ENCODE measurements at regions not wholly inside any gene's neighbourhood (a gene's known extent, or its start where the extent isn't known, plus 50 kb on each side); places are given as distances from the start of the nearest gene placed in this dataset.

GRCh38 chr2:2542316-2542715, 211.2 kb upstream of the MYT1L start:
- H3K4me1 ChIP-seq, result no peaks in the 10 kb centered on the region
- H3K36me3 ChIP-seq, result no peaks in the 10 kb centered on the region
- no peaks in the 10 kb centered on the region for H3K27me3 ChIP-seq
- TF ChIP-seq Cebpa-rat (IDR thresholded peaks at IDR 0.05), result no peak
- H3K4me3 ChIP-seq, result no peak overlapping the region
- no peak overlapping the region for H3K4me2 ChIP-seq
- no peaks in the 10 kb centered on the region for H4K20me1 ChIP-seq
- no peak overlapping the region for H3K9ac ChIP-seq
- H3K27ac ChIP-seq, result no peak overlapping the region
- no peaks in the 10 kb centered on the region for H3K9me3 ChIP-seq

DNA sequence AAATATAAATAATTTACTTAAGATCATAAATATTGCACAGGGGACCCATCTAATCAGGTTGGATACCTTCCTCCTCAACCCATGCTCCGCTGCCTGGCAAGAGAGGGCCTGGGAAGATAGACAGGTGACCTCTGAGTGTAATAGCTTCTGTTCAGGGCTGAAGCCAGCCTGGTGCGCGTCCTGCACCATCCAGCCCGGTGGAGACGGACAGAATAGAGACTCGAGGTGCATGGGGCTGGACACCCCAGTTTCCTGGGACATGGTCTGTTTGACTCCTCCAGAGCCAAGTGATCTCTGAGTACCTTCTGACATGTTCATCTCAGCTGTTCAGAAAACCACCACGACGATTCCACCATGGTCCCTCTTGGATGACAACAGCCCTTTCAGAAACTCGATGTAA, 209.3 kb upstream of the MYT1L start:
- no peak overlapping the region for H3K4me3 ChIP-seq
- H3K27me3 ChIP-seq, result no peaks in the 10 kb centered on the region
- no peak for TF ChIP-seq Cebpa-rat (IDR thresholded peaks at IDR 0.05)
- H3K4me1 ChIP-seq, result no peaks in the 10 kb centered on the region
- H3K4me2 ChIP-seq, result no peak overlapping the region
- H3K27ac ChIP-seq, result no peak overlapping the region
- no peaks in the 10 kb centered on the region for H4K20me1 ChIP-seq
- no peaks in the 10 kb centered on the region for H3K36me3 ChIP-seq
- no peak overlapping the region for H3K9ac ChIP-seq
- H3K9me3 ChIP-seq, result no peaks in the 10 kb centered on the region

- H3K4me1 ChIP-seq, result no peaks in the 10 kb centered on the region
- H3K9ac ChIP-seq, result no peak overlapping the region
- TF ChIP-seq Cebpa-rat (IDR thresholded peaks at IDR 0.05), result no peak
- no peaks in the 10 kb centered on the region for H4K20me1 ChIP-seq
- no peaks in the 10 kb centered on the region for H3K9me3 ChIP-seq
- no peak overlapping the region for H3K4me2 ChIP-seq
- H3K27ac ChIP-seq, result no peak overlapping the region
- no peak overlapping the region for H3K4me3 ChIP-seq
- H3K36me3 ChIP-seq, result no peaks in the 10 kb centered on the region
- H3K27me3 ChIP-seq, result no peaks in the 10 kb centered on the region
Observed at GRCh38 chr2:2536416-2537056, 205.5 kb upstream of the MYT1L start.

DNA sequence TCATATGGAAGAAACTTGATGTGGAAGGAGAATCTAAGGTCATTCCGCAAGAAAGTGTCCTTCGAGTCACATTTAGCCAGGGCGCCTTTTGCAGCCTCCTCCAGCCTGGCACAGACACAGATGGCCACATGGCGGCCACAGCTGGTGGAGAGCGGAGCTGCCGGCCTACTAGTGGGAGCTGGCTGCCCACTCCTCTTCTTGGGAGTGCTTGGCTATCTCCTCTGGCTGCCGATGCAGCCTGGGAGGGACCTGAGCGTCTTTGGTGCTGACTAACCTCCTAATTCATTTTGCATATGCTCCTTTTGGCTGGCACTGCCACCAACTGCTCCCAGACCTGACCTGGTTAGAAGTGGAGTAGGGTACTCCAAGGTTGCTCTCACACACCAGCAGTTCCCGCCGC, 199.3 kb upstream of the MYT1L start:
- Histone ChIP-seq H3K27ac (no peak overlapping the region), H3K4me2 (no peak overlapping the region), H4K20me1 (no peaks in the 10 kb centered on the region), H3K27me3 (no peaks in the 10 kb centered on the region), H3K36me3 (no peaks in the 10 kb centered on the region), H3K4me1 (no peaks in the 10 kb centered on the region), H3K9me3 (no peaks in the 10 kb centered on the region), H3K9ac (no peak overlapping the region), H3K4me3 (no peak overlapping the region)
- no peak for TF ChIP-seq Cebpa-rat (IDR thresholded peaks at IDR 0.05)

- Histone ChIP-seq H3K27ac (no peak overlapping the region), H3K27me3 (no peaks in the 10 kb centered on the region), H3K4me2 (no peak overlapping the region), H4K20me1 (no peaks in the 10 kb centered on the region), H3K4me3 (no peak overlapping the region), H3K36me3 (no peaks in the 10 kb centered on the region), H3K9me3 (no peaks in the 10 kb centered on the region), H3K9ac (no peak overlapping the region), H3K4me1 (no peaks in the 10 kb centered on the region)
- TF ChIP-seq Cebpa-rat (IDR thresholded peaks at IDR 0.05), result no peak
Observed at GRCh38 chr2:2528846-2529245, 197.8 kb upstream of the MYT1L start.

DNA sequence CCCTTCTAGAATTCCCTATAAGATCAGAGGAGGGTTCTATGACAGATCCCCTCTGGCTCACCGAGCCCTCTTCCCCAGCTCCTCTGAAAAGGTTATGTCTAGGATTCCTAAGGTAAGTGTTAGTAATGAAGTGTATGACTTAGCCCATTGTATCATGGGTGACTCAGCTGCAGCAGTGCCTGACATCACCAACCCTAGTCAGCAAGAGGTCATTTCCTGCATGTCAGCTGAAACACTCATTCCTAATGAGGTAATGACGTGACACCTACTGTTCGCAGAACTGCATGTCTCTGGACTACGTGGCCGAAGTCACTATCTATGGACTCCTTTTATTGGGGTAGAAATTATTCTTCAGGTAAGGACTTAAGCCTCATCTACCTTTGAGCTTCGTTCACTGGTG, 196.1 kb upstream of the MYT1L start:
- no peaks in the 10 kb centered on the region for H3K9me3 ChIP-seq
- no peak overlapping the region for H3K4me3 ChIP-seq
- H3K4me1 ChIP-seq, result no peaks in the 10 kb centered on the region
- no peak overlapping the region for H3K4me2 ChIP-seq
- no peaks in the 10 kb centered on the region for H4K20me1 ChIP-seq
- H3K9ac ChIP-seq, result no peak overlapping the region
- H3K36me3 ChIP-seq, result no peaks in the 10 kb centered on the region
- H3K27ac ChIP-seq, result no peak overlapping the region
- TF ChIP-seq Cebpa-rat (IDR thresholded peaks at IDR 0.05), result no peak
- no peaks in the 10 kb centered on the region for H3K27me3 ChIP-seq

GRCh38 chr2:2524348-2524941, 193.4 kb upstream of the MYT1L start:
- H3K27ac ChIP-seq, result no peak overlapping the region
- TF ChIP-seq Cebpa-rat (IDR thresholded peaks at IDR 0.05), result no peak
- H3K4me2 ChIP-seq, result no peak overlapping the region
- no peaks in the 10 kb centered on the region for H4K20me1 ChIP-seq
- H3K36me3 ChIP-seq, result no peaks in the 10 kb centered on the region
- H3K4me3 ChIP-seq, result no peak overlapping the region
- no peaks in the 10 kb centered on the region for H3K27me3 ChIP-seq
- H3K4me1 ChIP-seq, result no peaks in the 10 kb centered on the region
- no peaks in the 10 kb centered on the region for H3K9me3 ChIP-seq
- H3K9ac ChIP-seq, result no peak overlapping the region

- no peak for TF ChIP-seq Cebpa-rat (IDR thresholded peaks at IDR 0.05)
- H3K4me3 ChIP-seq, result no peak overlapping the region
- H3K27ac ChIP-seq, result no peak overlapping the region
- no peak overlapping the region for H3K9ac ChIP-seq
- no peaks in the 10 kb centered on the region for H3K9me3 ChIP-seq
- no peaks in the 10 kb centered on the region for H3K36me3 ChIP-seq
- H3K4me1 ChIP-seq, result no peaks in the 10 kb centered on the region
- H4K20me1 ChIP-seq, result no peaks in the 10 kb centered on the region
- no peak overlapping the region for H3K4me2 ChIP-seq
- no peaks in the 10 kb centered on the region for H3K27me3 ChIP-seq
Observed at GRCh38 chr2:2523461-2524347, 192.6 kb upstream of the MYT1L start.

DNA sequence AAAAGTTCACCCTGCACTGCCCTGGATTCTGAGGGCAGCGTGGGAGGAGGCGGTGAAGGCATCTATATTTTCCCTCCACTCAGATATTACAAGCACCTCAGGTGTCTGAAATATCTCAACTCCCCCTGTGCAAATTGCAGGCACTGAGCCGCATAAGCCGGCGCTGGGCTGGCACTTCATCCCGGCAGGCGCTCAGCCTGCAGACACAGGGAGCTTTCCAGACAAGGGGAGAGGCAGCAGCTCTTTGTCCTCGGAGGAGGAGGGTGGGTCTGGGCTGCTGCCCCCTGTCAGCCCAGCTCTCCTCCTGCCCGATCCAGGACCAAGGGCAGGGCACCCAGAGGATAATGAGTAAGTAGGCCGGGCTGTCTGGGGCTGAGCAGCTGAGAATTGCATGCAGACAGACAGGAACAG, 189.3 kb upstream of the MYT1L start:
- no peaks in the 10 kb centered on the region for H3K9me3 ChIP-seq
- H3K27ac ChIP-seq, result no peak overlapping the region
- H3K36me3 ChIP-seq, result no peaks in the 10 kb centered on the region
- H3K9ac ChIP-seq, result no peak overlapping the region
- H3K4me2 ChIP-seq, result no peak overlapping the region
- H3K27me3 ChIP-seq, result no peaks in the 10 kb centered on the region
- H4K20me1 ChIP-seq, result no peaks in the 10 kb centered on the region
- no peaks in the 10 kb centered on the region for H3K4me1 ChIP-seq
- no peak overlapping the region for H3K4me3 ChIP-seq
- no peak for TF ChIP-seq Cebpa-rat (IDR thresholded peaks at IDR 0.05)

DNA sequence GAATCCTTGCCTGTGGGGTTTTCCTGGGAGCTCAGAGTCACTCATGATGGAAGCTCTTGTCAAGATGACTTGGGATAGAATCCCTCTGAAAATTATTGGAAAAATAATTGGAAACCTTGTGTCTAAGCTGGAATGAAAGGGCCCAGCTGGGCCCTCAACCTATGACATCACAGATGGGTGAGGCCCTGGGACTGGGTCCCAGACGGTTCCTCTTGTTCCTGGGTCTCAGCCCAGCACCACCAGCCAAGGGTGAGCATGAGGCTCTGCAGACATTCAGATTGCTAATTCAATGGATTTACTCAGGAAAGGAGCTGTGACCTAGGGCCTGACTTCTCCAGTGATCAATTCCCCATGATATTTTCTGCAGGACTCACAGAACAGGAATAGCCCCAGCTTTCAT, 188.3 kb upstream of the MYT1L start:
- H3K4me1 ChIP-seq, result no peaks in the 10 kb centered on the region
- no peaks in the 10 kb centered on the region for H3K36me3 ChIP-seq
- H3K27me3 ChIP-seq, result no peaks in the 10 kb centered on the region
- no peak overlapping the region for H3K4me2 ChIP-seq
- no peak overlapping the region for H3K27ac ChIP-seq
- no peak for TF ChIP-seq Cebpa-rat (IDR thresholded peaks at IDR 0.05)
- H3K9ac ChIP-seq, result no peak overlapping the region
- H3K4me3 ChIP-seq, result no peak overlapping the region
- H4K20me1 ChIP-seq, result no peaks in the 10 kb centered on the region
- H3K9me3 ChIP-seq, result no peaks in the 10 kb centered on the region
